Lower leg skin (tissue), 4 donors: ENCODE measurements at regions not wholly inside any gene's neighbourhood (a gene's known extent, or its start where the extent isn't known, plus 50 kb on each side); places are given as distances from the start of the nearest gene placed in this dataset.

Source experiments
- DNase-seq, 2 donors: peaks; one replicate each; pipeline ENCODE4 v3.0.0-alpha.2; 2019; ENCODE audit warnings: low spot score in 2 of 2
- H3K4me3 ChIP-seq: fragments of 200-600 bp; sonication (generic); 2 replicates; pipeline ENCODE4 v1.5.1; 2017; ENCODE audit warnings: mild to moderate bottlenecking, low read depth; ENCODE audit not compliant: poor library complexity, severe bottlenecking
- CTCF ChIP-seq, 3 donors: fragments of 450-650 bp; IDR thresholded peaks; one replicate each; pipeline ENCODE4 v1.5.1; 2016; ENCODE audit warnings: antibody characterized with exemption in 3 of 3, mild to moderate bottlenecking in 3 of 3, moderate library complexity in 2 of 3
- POLR2A ChIP-seq, 2 donors: fragments of 450-650 bp; IDR thresholded peaks; one replicate each; pipeline ENCODE4 v1.6.1; 2016 to 2017; ENCODE audit warnings: antibody characterized with exemption in 2 of 2, mild to moderate bottlenecking in 1 of 2, moderate library complexity in 1 of 2
- WGBS, 2 donors: methylation state at CpG; one replicate each; pipeline ENCODE4 v1.1.5; 2018; 5-methylcytosine and 5-hydroxymethylcytosine counted together
- intact Hi-C: fragments of 100-400 bp; cut with DNase I; formaldehyde crosslinking; loops from one replicate; pipeline ENCODE4 v1.15.0; 2023; ENCODE audit warnings: low total_unique reads

GRCh38 chr16:35559911-35560636, 2100.7 kb downstream of the TP53TG3F start:
- no peak overlapping the region for H3K4me3 ChIP-seq
- 46 to 50% methylated on average over 2 of the region's 2 CpGs for WGBS, 2 donors
- DNase-seq: no peak
- TF ChIP-seq CTCF (IDR thresholded peaks at IDR 0.05) (no peak), POLR2A (IDR thresholded peaks at IDR 0.05) (no peak)
- intact Hi-C loops: no loop called here

GRCh38 chr16:35560637-35560984, 2101.2 kb downstream of the TP53TG3F start:
- WGBS, 2 donors: 57 to 62% methylated on average over 6 of the region's 6 CpGs
- intact Hi-C loops: no loop called here
- DNase-seq: no peak
- TF ChIP-seq CTCF (IDR thresholded peaks at IDR 0.05) (no peak), POLR2A (IDR thresholded peaks at IDR 0.05) (no peak)
- no peak overlapping the region for H3K4me3 ChIP-seq

- TF ChIP-seq POLR2A (IDR thresholded peaks at IDR 0.05) (no peak), CTCF (IDR thresholded peaks at IDR 0.05) (no peak)
- intact Hi-C loops: no loop called here
- no peak overlapping the region for H3K4me3 ChIP-seq
- no peak for DNase-seq
Measured at GRCh38 chr16:35561346-35561745, 2101.9 kb downstream of the TP53TG3F start.

GRCh38 chr16:35562471-35562870, 2103.1 kb downstream of the TP53TG3F start:
- no peak for DNase-seq
- H3K4me3 ChIP-seq: no peak overlapping the region
- WGBS, 2 donors: 22 to 24% methylated on average over 1 of the region's 1 CpG
- no peak for TF ChIP-seq POLR2A (IDR thresholded peaks at IDR 0.05)
- TF ChIP-seq CTCF (IDR thresholded peaks at IDR 0.05): no peak
- intact Hi-C loops: no loop called here

- DNase-seq: no peak
- no peak overlapping the region for H3K4me3 ChIP-seq
- TF ChIP-seq POLR2A (IDR thresholded peaks at IDR 0.05): no peak
- no peak for TF ChIP-seq CTCF (IDR thresholded peaks at IDR 0.05)
- intact Hi-C loops: no loop called here
- 29 to 57% methylated on average over 1 of the region's 1 CpG for WGBS, 2 donors
Measured at GRCh38 chr16:35562919-35563318, 2103.5 kb downstream of the TP53TG3F start.

- TF ChIP-seq POLR2A (IDR thresholded peaks at IDR 0.05): no peak
- TF ChIP-seq CTCF (IDR thresholded peaks at IDR 0.05): no peak
- H3K4me3 ChIP-seq: no peak overlapping the region
- no peak for DNase-seq
- intact Hi-C loops: no loop called here
- 79 to 95% methylated on average over 3 of the region's 3 CpGs for WGBS, 2 donors
Measured at GRCh38 chr16:35564148-35564547, 2104.7 kb downstream of the TP53TG3F start.
